G401 (cell line): ENCODE measurements at regions not wholly inside any gene's neighbourhood (a gene's known extent, or its start where the extent isn't known, plus 50 kb on each side); places are given as distances from the start of the nearest gene placed in this dataset.

Experiments used
- DNase-seq: peaks from one replicate; pipeline ENCODE4 v3.0.0-alpha.2; 2015; ENCODE audit warnings: low spot score
- in situ Hi-C: cut with HindIII; loops from 2 replicates; pipeline ENCODE4 v1.10.0; 2016; ENCODE audit warnings: low sequenced_read_pairs, mixed read lengths

GRCh38 chr20:23283096-23283850 lies 67.3 kb upstream of the NXT1 start:
- in situ Hi-C loops, result no loop called here
- no peak for DNase-seq

GRCh38 chr20:23282546-23282945 lies 68.0 kb upstream of the NXT1 start:
- in situ Hi-C loops, result no loop called here
- no peak for DNase-seq

GRCh38 chr20:23282111-23282510 lies 68.5 kb upstream of the NXT1 start:
- no peak for DNase-seq
- in situ Hi-C loops, result no loop called here

GRCh38 chr20:23279836-23280235 lies 70.8 kb upstream of the NXT1 start:
- DNase-seq, result no peak
- in situ Hi-C loops, result no loop called here

GRCh38 chr20:23278172-23278571 lies 72.4 kb upstream of the NXT1 start:
- in situ Hi-C loops, result no loop called here

GRCh38 chr20:23277316-23277715 lies 73.3 kb upstream of the NXT1 start:
- DNase-seq, result no peak
- in situ Hi-C loops, result no loop called here

More at GRCh38 chr20:23278172-23278571, 72.4 kb upstream of the NXT1 start:
- no peak for DNase-seq

- in situ Hi-C loops, result no loop called here
- DNase-seq, result no peak
Measured at GRCh38 chr20:23273776-23274175, 76.8 kb upstream of the NXT1 start.

GRCh38 chr20:23272176-23273029 lies 78.2 kb upstream of the NXT1 start:
- DNase-seq, result no peak
- in situ Hi-C loops, result no loop called here

- in situ Hi-C loops, result no loop called here
- DNase-seq, result no peak
Measured at GRCh38 chr20:23270382-23270911, 80.1 kb upstream of the NXT1 start.

- no peak for DNase-seq
- in situ Hi-C loops, result no loop called here
Measured at GRCh38 chr20:23269954-23270353, 80.6 kb upstream of the NXT1 start.

- in situ Hi-C loops, result no loop called here
- no peak for DNase-seq
Measured at GRCh38 chr20:23268792-23269354, 81.7 kb upstream of the NXT1 start.

GRCh38 chr20:23267909-23268308 lies 82.7 kb upstream of the NXT1 start:
- in situ Hi-C loops, result no loop called here
- no peak for DNase-seq

- no peak for DNase-seq
- in situ Hi-C loops, result no loop called here
Measured at GRCh38 chr20:23266530-23267398, 83.8 kb upstream of the NXT1 start.

GRCh38 chr20:23265226-23265625 lies 85.4 kb upstream of the NXT1 start:
- DNase-seq, result no peak
- in situ Hi-C loops, result no loop called here

GRCh38 chr20:23264545-23264944 lies 86.0 kb upstream of the NXT1 start:
- in situ Hi-C loops, result no loop called here
- DNase-seq, result no peak

GRCh38 chr20:23260181-23260840 lies 90.3 kb upstream of the NXT1 start:
- in situ Hi-C loops, result no loop called here
- DNase-seq, result peak; percentile 94

GRCh38 chr20:23258747-23259121 lies 91.9 kb upstream of the NXT1 start:
- in situ Hi-C loops, result no loop called here
- DNase-seq, result no peak

GRCh38 chr20:23257848-23258746 lies 92.5 kb upstream of the NXT1 start:
- in situ Hi-C loops, result no loop called here
- DNase-seq, result no peak
